ENCODE measurements at regions not wholly inside any gene's neighbourhood (a gene's known extent, or its start where the extent isn't known, plus 50 kb on each side); places are given as distances from the start of the nearest gene placed in this dataset.

DNA sequence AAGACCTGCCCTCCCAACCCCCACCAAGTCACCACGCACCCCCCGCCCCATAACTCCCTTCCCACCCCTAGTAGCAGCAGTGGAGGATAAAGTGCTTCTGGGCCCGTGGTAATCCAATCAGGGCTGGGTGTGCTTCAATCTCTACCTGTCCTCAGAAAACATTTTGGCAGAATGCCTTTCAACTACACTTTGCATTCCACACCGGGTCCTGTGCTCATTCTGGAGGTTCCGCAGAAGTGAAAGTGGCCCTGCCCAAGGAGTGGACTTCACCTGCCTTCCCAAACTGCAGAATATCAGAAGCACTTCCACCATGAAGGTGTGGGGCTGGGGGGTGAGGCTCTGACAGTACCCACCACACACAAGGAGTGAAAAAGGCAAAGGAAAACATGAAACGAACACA, 322.3 kb downstream of the DHX15 start:
- ATAC-seq, result no peak
- TF ChIP-seq, protein P1, sequence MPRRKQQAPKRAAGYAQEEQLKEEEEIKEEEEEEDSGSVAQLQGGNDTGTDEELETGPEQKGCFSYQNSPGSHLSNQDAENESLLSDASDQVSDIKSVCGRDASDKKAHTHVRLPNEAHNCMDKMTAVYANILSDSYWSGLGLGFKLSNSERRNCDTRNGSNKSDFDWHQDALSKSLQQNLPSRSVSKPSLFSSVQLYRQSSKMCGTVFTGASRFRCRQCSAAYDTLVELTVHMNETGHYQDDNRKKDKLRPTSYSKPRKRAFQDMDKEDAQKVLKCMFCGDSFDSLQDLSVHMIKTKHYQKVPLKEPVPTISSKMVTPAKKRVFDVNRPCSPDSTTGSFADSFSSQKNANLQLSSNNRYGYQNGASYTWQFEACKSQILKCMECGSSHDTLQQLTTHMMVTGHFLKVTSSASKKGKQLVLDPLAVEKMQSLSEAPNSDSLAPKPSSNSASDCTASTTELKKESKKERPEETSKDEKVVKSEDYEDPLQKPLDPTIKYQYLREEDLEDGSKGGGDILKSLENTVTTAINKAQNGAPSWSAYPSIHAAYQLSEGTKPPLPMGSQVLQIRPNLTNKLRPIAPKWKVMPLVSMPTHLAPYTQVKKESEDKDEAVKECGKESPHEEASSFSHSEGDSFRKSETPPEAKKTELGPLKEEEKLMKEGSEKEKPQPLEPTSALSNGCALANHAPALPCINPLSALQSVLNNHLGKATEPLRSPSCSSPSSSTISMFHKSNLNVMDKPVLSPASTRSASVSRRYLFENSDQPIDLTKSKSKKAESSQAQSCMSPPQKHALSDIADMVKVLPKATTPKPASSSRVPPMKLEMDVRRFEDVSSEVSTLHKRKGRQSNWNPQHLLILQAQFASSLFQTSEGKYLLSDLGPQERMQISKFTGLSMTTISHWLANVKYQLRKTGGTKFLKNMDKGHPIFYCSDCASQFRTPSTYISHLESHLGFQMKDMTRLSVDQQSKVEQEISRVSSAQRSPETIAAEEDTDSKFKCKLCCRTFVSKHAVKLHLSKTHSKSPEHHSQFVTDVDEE (CRISPR knock-in tag; IDR thresholded peaks at IDR 0.05), result no peak
- TF ChIP-seq RARB (CRISPR knock-in tag; IDR thresholded peaks at IDR 0.05), result no peak
- no peak for TF ChIP-seq ZFP30 (CRISPR knock-in tag; IDR thresholded peaks at IDR 0.05)

DNA sequence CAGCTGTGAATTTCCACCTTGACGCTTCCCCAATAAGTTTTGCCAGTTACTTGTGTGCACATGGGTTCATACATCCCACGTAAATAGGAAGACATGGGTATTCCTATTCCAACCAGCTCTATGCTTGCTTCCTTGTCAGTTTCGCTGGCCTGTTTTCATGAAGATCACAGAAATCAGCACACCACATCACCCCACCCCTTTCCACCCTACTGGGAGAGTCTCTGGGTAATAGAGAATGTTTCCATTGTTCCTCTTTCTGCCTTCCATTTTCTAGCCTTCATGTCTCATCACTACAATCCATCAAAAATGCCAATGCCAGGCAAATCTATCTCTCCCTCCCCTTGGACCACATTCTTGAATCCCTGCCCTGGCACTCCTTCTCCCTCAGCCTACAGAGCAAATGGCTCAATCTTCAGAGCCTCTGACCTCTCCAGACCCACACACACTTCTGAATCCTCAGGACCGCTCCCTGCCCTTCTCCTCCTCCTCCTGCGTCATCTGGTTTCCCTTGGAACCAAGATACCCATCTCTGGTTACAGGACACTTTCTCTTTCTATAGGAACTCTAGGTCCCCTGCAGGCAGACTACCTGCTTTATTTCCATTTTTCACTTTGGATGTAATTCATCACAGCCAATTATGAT, 323.3 kb downstream of the DHX15 start:
- no peak for TF ChIP-seq PPARA (CRISPR knock-in tag; IDR thresholded peaks at IDR 0.05; ENCODE audit: borderline replicate concordance)
- TF ChIP-seq ZC3H10 (CRISPR knock-in tag; IDR thresholded peaks at IDR 0.05), result no peak
- no peak for TF ChIP-seq TOX (CRISPR knock-in tag; IDR thresholded peaks at IDR 0.05; ENCODE audit: borderline replicate concordance)
- TF ChIP-seq CSDC2 (CRISPR knock-in tag; IDR thresholded peaks at IDR 0.05), result no peak
- no peak for TF ChIP-seq OSR1 (CRISPR knock-in tag; IDR thresholded peaks at IDR 0.05)
- no peak for TF ChIP-seq ZNF565 (CRISPR knock-in tag; conservative IDR thresholded peaks at IDR 0.05; ENCODE audit: low read depth)
- no peak for TF ChIP-seq TCF4 (CRISPR knock-in tag; IDR thresholded peaks at IDR 0.05; ENCODE audit: borderline replicate concordance)
- ATAC-seq, result no peak

DNA sequence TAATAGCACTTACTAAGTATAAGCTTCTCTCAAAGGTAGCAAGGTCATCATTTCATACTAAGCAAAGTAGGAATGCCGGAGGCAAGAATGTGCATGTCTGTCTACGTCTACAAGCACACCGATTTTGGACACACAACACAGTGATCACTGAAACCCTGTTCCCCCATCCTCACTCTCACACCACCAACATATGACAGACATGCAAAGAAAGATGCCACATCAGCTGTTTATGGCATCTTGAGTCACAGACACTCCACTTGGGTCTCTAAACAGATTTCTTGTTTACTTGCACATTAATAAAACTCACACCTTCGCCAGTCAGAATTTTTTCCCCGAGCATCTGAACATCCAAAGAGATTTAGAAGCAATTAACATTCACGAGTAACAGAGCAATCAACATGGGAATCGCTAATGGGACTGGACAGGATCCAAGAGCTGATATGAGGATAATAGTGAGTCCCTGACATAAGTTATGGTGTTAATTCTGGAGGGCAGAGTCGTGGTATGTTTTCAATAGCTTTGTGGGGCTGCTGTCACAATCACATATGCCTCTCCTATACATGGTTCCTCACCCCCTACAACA, 324.1 kb downstream of the DHX15 start:
- TF ChIP-seq ESRRG (CRISPR knock-in tag; IDR thresholded peaks at IDR 0.05), result no peak
- TF ChIP-seq TCF4 (CRISPR knock-in tag; IDR thresholded peaks at IDR 0.05; ENCODE audit: borderline replicate concordance), result no peak
- TF ChIP-seq, protein P2, sequence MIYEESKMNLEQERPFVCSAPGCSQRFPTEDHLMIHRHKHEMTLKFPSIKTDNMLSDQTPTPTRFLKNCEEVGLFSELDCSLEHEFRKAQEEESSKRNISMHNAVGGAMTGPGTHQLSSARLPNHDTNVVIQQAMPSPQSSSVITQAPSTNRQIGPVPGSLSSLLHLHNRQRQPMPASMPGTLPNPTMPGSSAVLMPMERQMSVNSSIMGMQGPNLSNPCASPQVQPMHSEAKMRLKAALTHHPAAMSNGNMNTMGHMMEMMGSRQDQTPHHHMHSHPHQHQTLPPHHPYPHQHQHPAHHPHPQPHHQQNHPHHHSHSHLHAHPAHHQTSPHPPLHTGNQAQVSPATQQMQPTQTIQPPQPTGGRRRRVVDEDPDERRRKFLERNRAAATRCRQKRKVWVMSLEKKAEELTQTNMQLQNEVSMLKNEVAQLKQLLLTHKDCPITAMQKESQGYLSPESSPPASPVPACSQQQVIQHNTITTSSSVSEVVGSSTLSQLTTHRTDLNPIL (CRISPR knock-in tag; IDR thresholded peaks at IDR 0.05; ENCODE audit: low read depth), result no peak
- no peak for TF ChIP-seq CSDC2 (CRISPR knock-in tag; IDR thresholded peaks at IDR 0.05)
- no peak for TF ChIP-seq ZNF70 (CRISPR knock-in tag; IDR thresholded peaks at IDR 0.05)
- no peak for TF ChIP-seq RARB (CRISPR knock-in tag; IDR thresholded peaks at IDR 0.05)
- TF ChIP-seq OSR1 (CRISPR knock-in tag; IDR thresholded peaks at IDR 0.05), result no peak
- TF ChIP-seq ZNF565 (CRISPR knock-in tag; conservative IDR thresholded peaks at IDR 0.05; ENCODE audit: low read depth), result no peak
- no peak for TF ChIP-seq TOX (CRISPR knock-in tag; IDR thresholded peaks at IDR 0.05; ENCODE audit: borderline replicate concordance)
- TF ChIP-seq, protein P3, sequence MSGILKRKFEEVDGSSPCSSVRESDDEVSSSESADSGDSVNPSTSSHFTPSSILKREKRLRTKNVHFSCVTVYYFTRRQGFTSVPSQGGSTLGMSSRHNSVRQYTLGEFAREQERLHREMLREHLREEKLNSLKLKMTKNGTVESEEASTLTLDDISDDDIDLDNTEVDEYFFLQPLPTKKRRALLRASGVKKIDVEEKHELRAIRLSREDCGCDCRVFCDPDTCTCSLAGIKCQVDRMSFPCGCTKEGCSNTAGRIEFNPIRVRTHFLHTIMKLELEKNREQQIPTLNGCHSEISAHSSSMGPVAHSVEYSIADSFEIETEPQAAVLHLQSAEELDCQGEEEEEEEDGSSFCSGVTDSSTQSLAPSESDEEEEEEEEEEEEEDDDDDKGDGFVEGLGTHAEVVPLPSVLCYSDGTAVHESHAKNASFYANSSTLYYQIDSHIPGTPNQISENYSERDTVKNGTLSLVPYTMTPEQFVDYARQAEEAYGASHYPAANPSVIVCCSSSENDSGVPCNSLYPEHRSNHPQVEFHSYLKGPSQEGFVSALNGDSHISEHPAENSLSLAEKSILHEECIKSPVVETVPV (CRISPR knock-in tag; IDR thresholded peaks at IDR 0.05), result no peak
- TF ChIP-seq ZFP30 (CRISPR knock-in tag; IDR thresholded peaks at IDR 0.05), result no peak
- no peak for TF ChIP-seq SNAI2 (CRISPR knock-in tag; IDR thresholded peaks at IDR 0.05)
- TF ChIP-seq ISL1 (CRISPR knock-in tag; IDR thresholded peaks at IDR 0.05), result no peak
- TF ChIP-seq, protein P1 (CRISPR knock-in tag; IDR thresholded peaks at IDR 0.05), result no peak
- no peak for TF ChIP-seq ARNTL (CRISPR knock-in tag; IDR thresholded peaks at IDR 0.05; ENCODE audit: borderline replicate concordance, low read depth)
- TF ChIP-seq ZNF8 (CRISPR knock-in tag; IDR thresholded peaks at IDR 0.05), result no peak
- TF ChIP-seq, protein P4, sequence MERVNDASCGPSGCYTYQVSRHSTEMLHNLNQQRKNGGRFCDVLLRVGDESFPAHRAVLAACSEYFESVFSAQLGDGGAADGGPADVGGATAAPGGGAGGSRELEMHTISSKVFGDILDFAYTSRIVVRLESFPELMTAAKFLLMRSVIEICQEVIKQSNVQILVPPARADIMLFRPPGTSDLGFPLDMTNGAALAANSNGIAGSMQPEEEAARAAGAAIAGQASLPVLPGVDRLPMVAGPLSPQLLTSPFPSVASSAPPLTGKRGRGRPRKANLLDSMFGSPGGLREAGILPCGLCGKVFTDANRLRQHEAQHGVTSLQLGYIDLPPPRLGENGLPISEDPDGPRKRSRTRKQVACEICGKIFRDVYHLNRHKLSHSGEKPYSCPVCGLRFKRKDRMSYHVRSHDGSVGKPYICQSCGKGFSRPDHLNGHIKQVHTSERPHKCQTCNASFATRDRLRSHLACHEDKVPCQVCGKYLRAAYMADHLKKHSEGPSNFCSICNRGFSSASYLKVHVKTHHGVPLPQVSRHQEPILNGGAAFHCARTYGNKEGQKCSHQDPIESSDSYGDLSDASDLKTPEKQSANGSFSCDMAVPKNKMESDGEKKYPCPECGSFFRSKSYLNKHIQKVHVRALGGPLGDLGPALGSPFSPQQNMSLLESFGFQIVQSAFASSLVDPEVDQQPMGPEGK (CRISPR knock-in tag; IDR thresholded peaks at IDR 0.05; ENCODE audit: borderline replicate concordance), result no peak

More for the DNA sequence above, 324.1 kb downstream of the DHX15 start:
- no peak for ATAC-seq
